HepG2 (cell line): ENCODE measurements at regions not wholly inside any gene's neighbourhood (a gene's known extent, or its start where the extent isn't known, plus 50 kb on each side); places are given as distances from the start of the nearest gene placed in this dataset.

ENCODE experiments used
- ATAC-seq: fragments of 200-7000 bp; cut with Tn5 transposase; 3 replicates; pipeline ENCODE4 v1.9.1; 2020; ENCODE audit warnings: mild to moderate bottlenecking, moderate library complexity
- BruUV-seq: library from RNA; stranded (reverse); fragments of 400-500 nt; replicated peaks from 2 replicates; lab custom pipeline; 2021; lab: Mats Ljungman, UMichigan
- CTCF ChIA-PET: fragments of 300-600 bp; formaldehyde crosslinking; extraction: SDS; loops from one replicate; lab custom pipeline; 2021; ENCODE audit warnings: low total read pairs, inconsistent platforms, low intra/inter-chr PET ratio; lab: Yijun Ruan, JAX
- POLR2A ChIA-PET: fragments of 350-600 bp; sonication (Branson Sonifier 250); formaldehyde crosslinking; loops from one replicate; lab custom pipeline; 2020; ENCODE audit warnings: antibody characterized with exemption, inconsistent platforms; lab: Yijun Ruan, JAX
- DNase-seq: peaks from one replicate; pipeline ENCODE4 v3.0.0-alpha.2; 2015; ENCODE audit warnings: low spot score
- FAIRE-seq: peaks from 3 replicates; lab custom pipeline; 2011; peaks lifted over from hg19 to GRCh38; lab: Jason Lieb, UNC
- H2AFZ ChIP-seq: one replicate; pipeline ENCODE4 v1.6.1; 2011; ENCODE audit warnings: low read length, inconsistent platforms
- H3K27ac ChIP-seq: fragments of 300-600 bp; 3 replicates; pipeline ENCODE4 v1.8.0; 2011; ENCODE audit warnings: mixed run types, mild to moderate bottlenecking, mixed read lengths, low read length, inconsistent platforms; ENCODE audit not compliant: insufficient read depth; ENCODE audit errors: extremely low read length
- H3K27me3 ChIP-seq, 2 experiments: fragments of 200-600 bp in 1 of 2; 2 replicates in 1 of 2; 3 replicates in 1 of 2; pipeline versions ENCODE4 v1.6.0 to v1.8.0; 2011; ENCODE audit warnings: low read length in 2 of 2, mild to moderate bottlenecking in 2 of 2, moderate library complexity in 2 of 2, inconsistent platforms in 1 of 2; ENCODE audit not compliant: insufficient read depth in 2 of 2, control insufficient read depth in 1 of 2
- H3K36me3 ChIP-seq, 2 experiments: fragments of 200-600 bp in 1 of 2; replicated peaks in 1 of 2; 2 replicates in 1 of 2; 3 replicates in 1 of 2; pipeline versions ENCODE4 v1.5.1 to v1.8.0; 2011; ENCODE audit warnings: low read length in 2 of 2, inconsistent platforms in 1 of 2; ENCODE audit not compliant: insufficient read depth in 2 of 2, control insufficient read depth in 1 of 2
- H3K4me1 ChIP-seq: 2 replicates; pipeline ENCODE4 v1.5.1; 2012; ENCODE audit warnings: low read length, inconsistent platforms; ENCODE audit not compliant: insufficient read depth
- H3K4me2 ChIP-seq: 2 replicates; pipeline ENCODE4 v1.6.0; 2011; ENCODE audit warnings: low read depth, low read length, inconsistent platforms
- H3K4me3 ChIP-seq, 3 experiments: fragments of 200-600 bp in 1 of 3; sonication (generic), shearing (Covaris generic) in 1 of 3; replicated peaks in 1 of 3; 2 replicates each; pipeline ENCODE4 v1.5.1; 2011 to 2016; ENCODE audit warnings: low read length in 3 of 3, inconsistent platforms in 2 of 3, low read depth in 2 of 3, mild to moderate bottlenecking in 2 of 3, control low read depth in 1 of 3, mixed read lengths in 1 of 3; ENCODE audit not compliant: insufficient read depth in 1 of 3
- H3K79me2 ChIP-seq: one replicate; pipeline ENCODE4 v1.6.1; 2011; ENCODE audit warnings: low read length, inconsistent platforms; ENCODE audit not compliant: insufficient read depth
- H3K9ac ChIP-seq: 2 replicates; pipeline ENCODE4 v1.6.0; 2011; ENCODE audit warnings: mild to moderate bottlenecking, low read depth, low read length, inconsistent platforms; ENCODE audit not compliant: insufficient read depth
- H3K9me3 ChIP-seq: 2 replicates; pipeline ENCODE4 v1.5.1; 2012; ENCODE audit warnings: mild to moderate bottlenecking, low read length
- H4K20me1 ChIP-seq: 2 replicates; pipeline ENCODE4 v1.6.0; 2011; ENCODE audit warnings: inconsistent platforms, mild to moderate bottlenecking, low read length, moderate library complexity; ENCODE audit not compliant: insufficient read depth
- DMAP1 ChIP-seq: IDR thresholded peaks from 2 replicates; pipeline ENCODE4 v1.6.1; 2016
- DZIP1 ChIP-seq: sonication (generic); formaldehyde crosslinking; IDR thresholded peaks from 2 replicates; pipeline ENCODE4 v1.5.0; 2020; ENCODE audit warnings: mild to moderate bottlenecking, missing genetic modification reagents
- GATA4 ChIP-seq: sonication (generic); IDR thresholded peaks from 2 replicates; pipeline ENCODE4 v1.6.1; 2016; ENCODE audit warnings: antibody characterized with exemption, low read depth, borderline replicate concordance
- GATAD2A ChIP-seq: IDR thresholded peaks from 2 replicates; pipeline ENCODE4 v1.6.1; 2016
- IKZF1 ChIP-seq: fragments of 450-650 bp; IDR thresholded peaks from 2 replicates; pipeline ENCODE4 v1.7.1; 2016
- MED13 ChIP-seq: sonication (generic); formaldehyde crosslinking; IDR thresholded peaks from 2 replicates; pipeline ENCODE4 v1.5.0; 2020; ENCODE audit warnings: missing genetic modification reagents
- MEIS1 ChIP-seq: sonication (generic); formaldehyde crosslinking; IDR thresholded peaks from 2 replicates; pipeline ENCODE4 v1.9.0; 2021; ENCODE audit warnings: mild to moderate bottlenecking, missing genetic modification reagents, moderate library complexity, borderline replicate concordance
- MIXL1 ChIP-seq: IDR thresholded peaks from 2 replicates; pipeline ENCODE4 v1.6.1; 2016
- POLR2AphosphoS2 ChIP-seq: IDR thresholded peaks from 2 replicates; pipeline ENCODE4 v1.6.1; 2011; ENCODE audit warnings: low read depth, low read length, improper control_type of control experiment
- RARG ChIP-seq: sonication (generic); formaldehyde crosslinking; IDR thresholded peaks from 2 replicates; pipeline ENCODE4 v1.4.0; 2020; ENCODE audit warnings: low read depth, mild to moderate bottlenecking, missing genetic modification reagents
- REXO4 ChIP-seq: sonication (generic); formaldehyde crosslinking; IDR thresholded peaks from 2 replicates; pipeline ENCODE4 v1.8.0; 2022; ENCODE audit warnings: missing genetic modification reagents, mild to moderate bottlenecking, borderline replicate concordance
- SCMH1 ChIP-seq: sonication (generic); formaldehyde crosslinking; IDR thresholded peaks from 2 replicates; pipeline ENCODE4 v1.9.0; 2021; ENCODE audit warnings: missing genetic modification reagents, mild to moderate bottlenecking, borderline replicate concordance
- TFDP1 ChIP-seq: IDR thresholded peaks from 2 replicates; pipeline ENCODE4 v1.6.1; 2016; ENCODE audit warnings: missing compliant biosample characterization, missing genetic modification reagents, borderline replicate concordance
- XBP1 ChIP-seq: sonication (generic); formaldehyde crosslinking; IDR thresholded peaks from 2 replicates; pipeline ENCODE4 v1.5.0; 2020; ENCODE audit warnings: missing genetic modification reagents
- YEATS2 ChIP-seq: sonication (generic); formaldehyde crosslinking; IDR thresholded peaks from 2 replicates; pipeline ENCODE4 v1.4.0; 2020; ENCODE audit warnings: missing genetic modification reagents, borderline replicate concordance
- ZNF17 ChIP-seq: sonication (generic); formaldehyde crosslinking; IDR thresholded peaks from 2 replicates; pipeline ENCODE4 v1.5.0; 2020; ENCODE audit warnings: mild to moderate bottlenecking, missing genetic modification reagents
- ZNF512B ChIP-seq: sonication (generic); formaldehyde crosslinking; IDR thresholded peaks from 2 replicates; pipeline ENCODE4 v1.5.1; 2020; ENCODE audit warnings: missing genetic modification reagents, mild to moderate bottlenecking, borderline replicate concordance
- ZNF547 ChIP-seq: sonication (generic); formaldehyde crosslinking; IDR thresholded peaks from 2 replicates; pipeline ENCODE4 v1.5.1; 2020; ENCODE audit warnings: mild to moderate bottlenecking, missing genetic modification reagents
- WGBS: methylation state at CpG from one replicate; pipeline ENCODE4 v1.1.6; 2017; ENCODE audit warnings: low lambda C conversion rate; 5-methylcytosine and 5-hydroxymethylcytosine counted together
- in situ Hi-C: cut with HindIII; loops from 2 replicates; pipeline ENCODE4 v1.10.0; 2017; ENCODE audit warnings: low pct_unique_long_range_greater_than_20kb; ENCODE audit not compliant: extremely low pct_ligation_motif_present
- intact Hi-C: fragments of 100-400 bp; cut with micrococcal nuclease; formaldehyde crosslinking; loops from one replicate; pipeline ENCODE4 v1.10.0; 2022; ENCODE audit not compliant: unreplicated experiment

GRCh38 chr6:80942911-80943310, 809.6 kb downstream of the TENT5A start:
- ChIA-PET POLR2A (no interaction called here), CTCF (no interaction called here)
- intact Hi-C loops (no loop called here), in situ Hi-C loops (no loop called here)
- Histone ChIP-seq H3K4me3 (no peak overlapping the region), H3K4me2 (no peak overlapping the region), H3K9ac (no peak overlapping the region), H3K9me3 (peaks cover 42% of the 10 kb centered on the region; the same call in 1 of the 2 replicates), H4K20me1 (no peaks in the 10 kb centered on the region), H2AFZ (no peak overlapping the region), H3K79me2 (no peaks in the 10 kb centered on the region), H3K4me1 (no peaks in the 10 kb centered on the region), H3K27ac (no peak overlapping the region), H3K27me3 (no peaks in the 10 kb centered on the region), H3K36me3 (no peaks in the 10 kb centered on the region)
- TF ChIP-seq REXO4 (CRISPR knock-in tag) (no peak), MIXL1 (CRISPR knock-in tag) (no peak), MEIS1 (CRISPR knock-in tag) (no peak), GATAD2A (CRISPR knock-in tag) (no peak), IKZF1 (no peak), DMAP1 (CRISPR knock-in tag) (no peak), GATA4 (no peak), XBP1 (CRISPR knock-in tag) (no peak), ZNF547 (no peak), POLR2AphosphoS2 (no peak), MED13 (CRISPR knock-in tag) (no peak), YEATS2 (CRISPR knock-in tag) (no peak), SCMH1 (CRISPR knock-in tag) (no peak), DZIP1 (no peak), RARG (CRISPR knock-in tag) (no peak), ZNF17 (CRISPR knock-in tag) (no peak), ZNF512B (CRISPR knock-in tag) (no peak), TFDP1 (CRISPR knock-in tag) (no peak)
- 0% methylated on average over 1 of the region's 1 CpG for WGBS
- no TSS peak for BruUV-seq
- ATAC-seq (no peak), FAIRE-seq (no peak), DNase-seq (no peak)
